NB4 (cell line): ENCODE measurements at regions not wholly inside any gene's neighbourhood (a gene's known extent, or its start where the extent isn't known, plus 50 kb on each side); places are given as distances from the start of the nearest gene placed in this dataset.

Source experiments
- CTCF ChIP-seq: IDR thresholded peaks from one replicate; pipeline ENCODE4 v1.5.1; 2012; ENCODE audit warnings: low read depth, low read length
- MYC ChIP-seq: IDR thresholded peaks from 2 replicates; pipeline ENCODE4 v1.6.1; 2011; ENCODE audit warnings: low read depth, low read length

DNA sequence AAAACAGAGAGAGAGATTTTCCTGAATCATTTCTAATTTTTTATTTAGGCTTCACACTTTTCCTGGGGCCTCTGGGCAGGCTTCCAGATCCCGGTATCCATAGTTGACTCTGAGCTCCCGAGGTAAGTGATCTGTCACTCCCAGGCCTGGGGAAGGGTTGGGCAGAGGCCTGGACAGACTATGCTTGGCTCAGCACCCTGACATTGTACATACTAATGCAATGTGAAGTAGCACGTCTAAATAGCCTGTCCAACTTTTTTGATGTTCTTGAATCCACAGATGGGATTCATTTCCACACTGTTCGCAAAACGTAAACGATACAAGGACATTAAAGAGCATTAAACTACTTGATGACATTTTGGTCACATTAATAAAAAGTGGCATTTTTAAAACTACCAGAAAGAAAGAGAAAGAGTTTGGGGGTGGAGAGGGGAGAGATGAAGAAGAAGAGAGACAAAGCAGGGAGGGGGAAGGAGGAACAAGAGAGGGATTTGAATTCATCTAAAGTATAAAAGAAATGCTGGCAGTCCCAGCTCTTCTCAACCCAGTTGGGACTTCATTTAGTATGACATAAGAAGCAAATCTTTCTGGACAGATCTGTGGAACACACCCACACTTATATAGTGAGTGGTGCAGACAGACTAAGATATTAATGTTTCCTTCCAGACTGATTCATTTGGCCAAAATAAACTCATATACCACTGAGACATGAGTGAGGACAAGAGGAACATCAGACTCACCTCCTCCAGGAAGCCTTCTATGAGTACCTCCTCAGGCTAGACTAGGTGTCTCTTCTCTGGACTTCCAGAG lies 514.2 kb downstream of the SOX6 start:
- no peak for TF ChIP-seq CTCF
- no peak for TF ChIP-seq MYC
